GM19463 (cell line): ENCODE measurements at regions not wholly inside any gene's neighbourhood (a gene's known extent, or its start where the extent isn't known, plus 50 kb on each side); places are given as distances from the start of the nearest gene placed in this dataset.
A peak's percentile ranks its signal among the peaks of the same experiment; 100 is the strongest.

Experiments
- ATAC-seq: cut with Tn5 transposase; IDR thresholded peaks from one replicate; pipeline ENCODE4 v1.9.1; 2021; ENCODE audit warnings: mild to moderate bottlenecking, moderate library complexity; ENCODE audit not compliant: unreplicated experiment

GRCh38 chr12:127257366-127257935 is 1009.5 kb upstream of the TMEM132C start:
- no peak for ATAC-seq

- no peak for ATAC-seq
Measured at GRCh38 chr12:127260531-127260930, 1006.4 kb upstream of the TMEM132C start.

GRCh38 chr12:127260999-127261398 is 1006.0 kb upstream of the TMEM132C start:
- ATAC-seq, result no peak

- no peak for ATAC-seq
Measured at GRCh38 chr12:127262615-127263014, 1004.4 kb upstream of the TMEM132C start.

GRCh38 chr12:127263621-127264020 is 1003.3 kb upstream of the TMEM132C start:
- ATAC-seq, result no peak

- ATAC-seq, result no peak
Measured at GRCh38 chr12:127267128-127267527, 999.8 kb upstream of the TMEM132C start.

GRCh38 chr12:127268213-127268612 is 998.8 kb upstream of the TMEM132C start:
- no peak for ATAC-seq

GRCh38 chr12:127268706-127269425 is 998.1 kb upstream of the TMEM132C start:
- no peak for ATAC-seq

- no peak for ATAC-seq
Measured at GRCh38 chr12:127270193-127270592, 996.8 kb upstream of the TMEM132C start.

- ATAC-seq, result no peak
Measured at GRCh38 chr12:127271776-127272175, 995.2 kb upstream of the TMEM132C start.

GRCh38 chr12:127272864-127273263 is 994.1 kb upstream of the TMEM132C start:
- ATAC-seq, result no peak

- ATAC-seq, result no peak
Measured at GRCh38 chr12:127273626-127274025, 993.3 kb upstream of the TMEM132C start.

- no peak for ATAC-seq
Measured at GRCh38 chr12:127275416-127275815, 991.6 kb upstream of the TMEM132C start.

- ATAC-seq, result peak; percentile 83
Measured at GRCh38 chr12:127277882-127278281, 989.1 kb upstream of the TMEM132C start.

- ATAC-seq, result peak; percentile 13
Measured at GRCh38 chr12:127278351-127278750, 988.6 kb upstream of the TMEM132C start.

- ATAC-seq, result peak; percentile 52
Measured at GRCh38 chr12:127280393-127281275, 986.3 kb upstream of the TMEM132C start.

- no peak for ATAC-seq
Measured at GRCh38 chr12:127282786-127283565, 984.0 kb upstream of the TMEM132C start.

- no peak for ATAC-seq
Measured at GRCh38 chr12:127284021-127284420, 982.9 kb upstream of the TMEM132C start.

- no peak for ATAC-seq
Measured at GRCh38 chr12:127284870-127285431, 982.0 kb upstream of the TMEM132C start.

- ATAC-seq, result no peak
Measured at GRCh38 chr12:127286281-127286680, 980.7 kb upstream of the TMEM132C start.

- no peak for ATAC-seq
Measured at GRCh38 chr12:127287256-127287655, 979.7 kb upstream of the TMEM132C start.
